ENCODE measurements at regions not wholly inside any gene's neighbourhood (a gene's known extent, or its start where the extent isn't known, plus 50 kb on each side); places are given as distances from the start of the nearest gene placed in this dataset.

- no peak for TF ChIP-seq GATA3 (IDR thresholded peaks at IDR 0.05; ENCODE audit: low read depth, low read length)
- no peak for TF ChIP-seq GATA2 (IDR thresholded peaks at IDR 0.05; ENCODE audit: low read depth, low read length)
These were observed 158.5 kb upstream of the SMAD3 start for GRCh38 chr15:66906668-66907614.

GRCh38 chr15:66907826-66908743 is 157.3 kb upstream of the SMAD3 start:
- TF ChIP-seq GATA2 (IDR thresholded peaks at IDR 0.05; ENCODE audit: low read depth, low read length) (no peak), GATA3 (IDR thresholded peaks at IDR 0.05; ENCODE audit: low read depth, low read length) (no peak)

GRCh38 chr15:66908744-66909095 is 156.7 kb upstream of the SMAD3 start:
- TF ChIP-seq GATA3 (IDR thresholded peaks at IDR 0.05; ENCODE audit: low read depth, low read length) (no peak), GATA2 (IDR thresholded peaks at IDR 0.05; ENCODE audit: low read depth, low read length) (no peak)

GRCh38 chr15:66909381-66909890 is 156.0 kb upstream of the SMAD3 start:
- TF ChIP-seq GATA2 (IDR thresholded peaks at IDR 0.05; ENCODE audit: low read depth, low read length) (no peak), GATA3 (IDR thresholded peaks at IDR 0.05; ENCODE audit: low read depth, low read length) (no peak)

- TF ChIP-seq GATA3 (IDR thresholded peaks at IDR 0.05; ENCODE audit: low read depth, low read length) (no peak), GATA2 (IDR thresholded peaks at IDR 0.05; ENCODE audit: low read depth, low read length) (no peak)
These were observed 154.2 kb upstream of the SMAD3 start for GRCh38 chr15:66911131-66911700.

- no peak for TF ChIP-seq GATA3 (IDR thresholded peaks at IDR 0.05; ENCODE audit: low read depth, low read length)
- no peak for TF ChIP-seq GATA2 (IDR thresholded peaks at IDR 0.05; ENCODE audit: low read depth, low read length)
These were observed 153.4 kb upstream of the SMAD3 start for GRCh38 chr15:66912001-66912400.

- TF ChIP-seq GATA3 (IDR thresholded peaks at IDR 0.05; ENCODE audit: low read depth, low read length) (no peak), GATA2 (IDR thresholded peaks at IDR 0.05; ENCODE audit: low read depth, low read length) (no peak)
These were observed 153.0 kb upstream of the SMAD3 start for GRCh38 chr15:66912441-66912840.

- TF ChIP-seq GATA3 (IDR thresholded peaks at IDR 0.05; ENCODE audit: low read depth, low read length): no peak
- TF ChIP-seq GATA2 (IDR thresholded peaks at IDR 0.05; ENCODE audit: low read depth, low read length): no peak
These were observed 147.4 kb upstream of the SMAD3 start for GRCh38 chr15:66917904-66918448.

GRCh38 chr15:66919421-66919820 is 146.0 kb upstream of the SMAD3 start:
- no peak for TF ChIP-seq GATA3 (IDR thresholded peaks at IDR 0.05; ENCODE audit: low read depth, low read length)
- no peak for TF ChIP-seq GATA2 (IDR thresholded peaks at IDR 0.05; ENCODE audit: low read depth, low read length)

GRCh38 chr15:66921319-66921915 is 144.0 kb upstream of the SMAD3 start:
- TF ChIP-seq GATA3 (IDR thresholded peaks at IDR 0.05; ENCODE audit: low read depth, low read length) (no peak), GATA2 (IDR thresholded peaks at IDR 0.05; ENCODE audit: low read depth, low read length) (no peak)

GRCh38 chr15:66922608-66923007 is 142.8 kb upstream of the SMAD3 start:
- TF ChIP-seq GATA2 (IDR thresholded peaks at IDR 0.05; ENCODE audit: low read depth, low read length) (no peak), GATA3 (IDR thresholded peaks at IDR 0.05; ENCODE audit: low read depth, low read length) (no peak)

- no peak for TF ChIP-seq GATA2 (IDR thresholded peaks at IDR 0.05; ENCODE audit: low read depth, low read length)
- TF ChIP-seq GATA3 (IDR thresholded peaks at IDR 0.05; ENCODE audit: low read depth, low read length): no peak
These were observed 141.9 kb upstream of the SMAD3 start for GRCh38 chr15:66923438-66923881.

- no peak for TF ChIP-seq GATA2 (IDR thresholded peaks at IDR 0.05; ENCODE audit: low read depth, low read length)
- no peak for TF ChIP-seq GATA3 (IDR thresholded peaks at IDR 0.05; ENCODE audit: low read depth, low read length)
These were observed 140.5 kb upstream of the SMAD3 start for GRCh38 chr15:66924889-66925288.
